22Rv1 (cell line): ENCODE measurements at regions not wholly inside any gene's neighbourhood (a gene's known extent, or its start where the extent isn't known, plus 50 kb on each side); places are given as distances from the start of the nearest gene placed in this dataset.

Experiments
- H3K27ac ChIP-seq: fragments of 450-650 bp; 2 replicates; pipeline ENCODE4 v1.5.1; 2017
- CTCF ChIP-seq: fragments of 450-650 bp; IDR thresholded peaks from 2 replicates; pipeline ENCODE4 v1.5.1; 2017; ENCODE audit warnings: mild to moderate bottlenecking
- ZFX ChIP-seq: fragments of 450-650 bp; IDR thresholded peaks from 2 replicates; pipeline ENCODE4 v1.6.1; 2017; ENCODE audit warnings: antibody characterized with exemption, borderline replicate concordance

DNA sequence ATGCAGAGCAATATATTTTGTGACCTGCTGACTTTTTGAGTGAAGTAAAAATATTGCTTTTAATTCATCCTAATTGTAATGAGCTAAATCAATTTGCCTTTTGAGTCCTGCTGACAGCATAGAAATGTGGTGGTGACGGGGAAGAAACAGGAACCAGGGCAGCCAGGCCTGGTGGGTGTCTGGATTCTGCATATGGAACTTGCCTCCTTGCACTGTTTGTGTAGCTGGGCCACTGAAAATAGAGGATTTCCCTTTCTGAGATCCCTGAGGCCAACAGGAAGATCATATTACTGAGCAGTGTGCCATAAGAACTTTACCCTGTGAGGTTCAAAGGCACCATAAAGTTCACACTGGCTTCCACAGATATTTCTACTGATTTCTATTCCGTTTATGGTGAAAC, 488.4 kb upstream of the AKR1E2 start:
- no peak for TF ChIP-seq ZFX
- TF ChIP-seq CTCF, result no peak
- H3K27ac ChIP-seq, result no peak overlapping the region

GRCh38 chr10:4334871-4335270, 491.1 kb upstream of the AKR1E2 start:
- TF ChIP-seq CTCF (no peak), ZFX (no peak)
- no peak overlapping the region for H3K27ac ChIP-seq

DNA sequence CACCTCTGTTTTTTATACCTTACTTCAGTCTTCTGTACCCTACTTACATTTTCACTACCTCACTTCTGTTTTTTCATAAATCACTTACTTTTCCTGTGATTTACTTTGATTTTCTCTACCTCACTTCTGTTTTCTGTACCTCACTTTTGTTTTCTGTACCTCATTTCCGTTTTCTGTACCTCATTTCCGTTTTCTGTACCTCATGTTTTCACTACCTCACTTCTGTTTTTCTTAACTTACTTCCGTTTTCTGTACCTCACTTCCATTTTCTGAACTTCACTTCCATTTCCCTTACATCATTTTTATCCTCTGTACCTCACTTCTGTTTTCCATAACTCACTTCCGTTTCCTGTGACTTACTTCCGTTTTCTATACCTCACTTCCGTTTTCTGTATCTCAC, 492.0 kb upstream of the AKR1E2 start:
- TF ChIP-seq CTCF, result no peak

GRCh38 chr10:4333459-4333894, 492.5 kb upstream of the AKR1E2 start:
- no peak for TF ChIP-seq CTCF
- TF ChIP-seq ZFX, result no peak
- H3K27ac ChIP-seq, result no peak overlapping the region

More for the DNA sequence above, 492.0 kb upstream of the AKR1E2 start:
- no peak overlapping the region for H3K27ac ChIP-seq

DNA sequence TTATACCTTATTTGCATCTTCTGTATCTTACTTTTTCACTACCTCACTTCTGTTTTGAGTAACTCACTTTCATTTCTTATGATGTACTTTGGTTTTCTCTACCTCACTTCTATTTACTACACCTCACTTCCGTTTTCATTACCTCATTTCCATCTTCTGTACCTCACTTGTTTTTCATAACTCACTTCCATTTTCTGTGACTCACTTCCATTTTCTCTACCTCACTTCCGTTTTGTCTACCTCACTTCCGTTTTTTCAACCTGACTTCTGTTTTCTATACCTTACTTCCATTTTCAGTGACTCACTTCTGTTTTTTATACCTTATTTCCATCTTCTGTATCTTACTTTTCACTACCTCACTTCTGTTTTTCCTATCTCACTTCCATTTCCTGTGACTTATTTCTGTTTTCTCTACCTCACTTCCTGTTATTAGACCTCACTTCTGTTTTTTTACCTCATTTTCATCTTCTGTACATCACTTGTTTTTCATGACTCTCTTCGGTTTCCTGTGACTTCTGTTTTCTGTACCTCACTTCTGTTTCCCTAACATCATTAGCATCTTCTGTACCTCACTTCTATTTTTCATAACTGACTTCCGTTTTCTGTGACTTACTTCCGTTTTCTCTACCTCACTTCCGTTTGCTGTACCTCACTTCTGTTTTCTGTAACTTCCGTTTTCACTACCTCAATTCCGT, 493.1 kb upstream of the AKR1E2 start:
- TF ChIP-seq CTCF (no peak), ZFX (no peak)
- no peak overlapping the region for H3K27ac ChIP-seq

GRCh38 chr10:4331150-4331549, 494.9 kb upstream of the AKR1E2 start:
- TF ChIP-seq ZFX (no peak), CTCF (no peak)
- H3K27ac ChIP-seq, result no peak overlapping the region

DNA sequence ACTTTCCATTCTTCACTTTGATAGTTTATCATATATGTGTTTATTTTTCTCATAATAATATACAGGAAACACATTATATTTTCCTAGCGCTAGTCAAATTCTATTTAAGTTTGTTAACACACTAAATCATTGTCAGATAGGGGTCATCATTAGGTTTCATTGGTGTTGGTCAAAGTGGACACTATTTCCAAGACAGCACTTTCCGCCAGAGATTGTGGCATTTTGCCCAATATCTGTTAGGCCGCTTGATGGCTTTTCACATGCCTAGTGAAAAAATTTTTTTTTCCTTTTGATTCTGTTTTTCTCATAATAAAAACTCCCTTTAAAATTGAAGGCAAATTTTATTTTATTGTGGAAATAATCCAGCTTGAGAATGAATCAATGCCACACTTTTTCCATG, 495.4 kb upstream of the AKR1E2 start:
- H3K27ac ChIP-seq, result no peak overlapping the region
- TF ChIP-seq ZFX, result no peak
- no peak for TF ChIP-seq CTCF
